ENCODE measurements at regions not wholly inside any gene's neighbourhood (a gene's known extent, or its start where the extent isn't known, plus 50 kb on each side); places are given as distances from the start of the nearest gene placed in this dataset.

DNA sequence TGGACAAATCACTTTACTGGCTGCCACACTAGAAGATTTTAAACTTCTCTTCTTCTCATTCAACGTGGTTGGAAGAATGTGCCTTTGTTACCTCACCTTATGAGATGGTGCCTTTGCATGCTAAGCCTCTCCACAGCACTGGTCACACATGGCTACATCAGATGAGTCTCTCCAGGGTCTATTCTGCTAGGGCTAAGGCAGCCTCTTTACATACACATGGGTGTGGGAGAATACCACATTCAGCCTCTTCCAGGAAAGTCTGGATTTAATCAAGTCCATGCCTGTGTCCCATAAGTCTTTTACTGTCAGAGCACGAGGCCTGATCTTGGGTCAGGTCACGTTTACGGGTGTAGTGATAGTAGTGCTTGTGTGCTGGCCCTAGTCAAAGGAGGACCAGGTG, 701.5 kb downstream of the SORCS3 start:
- no peak overlapping the region for H3K27ac ChIP-seq (ENCODE audit: low read depth, low read length)
- TF ChIP-seq, protein P1, sequence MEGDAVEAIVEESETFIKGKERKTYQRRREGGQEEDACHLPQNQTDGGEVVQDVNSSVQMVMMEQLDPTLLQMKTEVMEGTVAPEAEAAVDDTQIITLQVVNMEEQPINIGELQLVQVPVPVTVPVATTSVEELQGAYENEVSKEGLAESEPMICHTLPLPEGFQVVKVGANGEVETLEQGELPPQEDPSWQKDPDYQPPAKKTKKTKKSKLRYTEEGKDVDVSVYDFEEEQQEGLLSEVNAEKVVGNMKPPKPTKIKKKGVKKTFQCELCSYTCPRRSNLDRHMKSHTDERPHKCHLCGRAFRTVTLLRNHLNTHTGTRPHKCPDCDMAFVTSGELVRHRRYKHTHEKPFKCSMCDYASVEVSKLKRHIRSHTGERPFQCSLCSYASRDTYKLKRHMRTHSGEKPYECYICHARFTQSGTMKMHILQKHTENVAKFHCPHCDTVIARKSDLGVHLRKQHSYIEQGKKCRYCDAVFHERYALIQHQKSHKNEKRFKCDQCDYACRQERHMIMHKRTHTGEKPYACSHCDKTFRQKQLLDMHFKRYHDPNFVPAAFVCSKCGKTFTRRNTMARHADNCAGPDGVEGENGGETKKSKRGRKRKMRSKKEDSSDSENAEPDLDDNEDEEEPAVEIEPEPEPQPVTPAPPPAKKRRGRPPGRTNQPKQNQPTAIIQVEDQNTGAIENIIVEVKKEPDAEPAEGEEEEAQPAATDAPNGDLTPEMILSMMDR (IDR thresholded peaks at IDR 0.05; ENCODE audit: low read depth, low read length, poor library complexity, severe bottlenecking) = no peak
- no peak for TF ChIP-seq EZH2phosphoT487 (IDR thresholded peaks at IDR 0.05; ENCODE audit: borderline replicate concordance, low read length)
- H3K27me3 ChIP-seq (ENCODE audit: control insufficient read depth, low read length) = no peaks in the 10 kb centered on the region
- H3K79me2 ChIP-seq (ENCODE audit: control insufficient read depth, low read length) = no peaks in the 10 kb centered on the region
- no peaks in the 10 kb centered on the region for H3K36me3 ChIP-seq (ENCODE audit: control insufficient read depth, low read length)
- no peak overlapping the region for H3K4me2 ChIP-seq (ENCODE audit: low read length)
- no peaks in the 10 kb centered on the region for H3K9me2 ChIP-seq (replicated peaks; ENCODE audit: control insufficient read depth, low read length)
- no peaks in the 10 kb centered on the region for H4K20me1 ChIP-seq (ENCODE audit: control insufficient read depth, insufficient read depth, low read depth, low read length)
- H3K9me3 ChIP-seq (ENCODE audit: control insufficient read depth, insufficient read depth, low read length) = no peaks in the 10 kb centered on the region
- H3F3A ChIP-seq (ENCODE audit: control insufficient read depth, insufficient read depth) = no peaks in the 10 kb centered on the region
- no peak overlapping the region for H3K4me3 ChIP-seq (ENCODE audit: low read length)
- no peaks in the 10 kb centered on the region for H3K4me1 ChIP-seq (ENCODE audit: control insufficient read depth, low read length)

DNA sequence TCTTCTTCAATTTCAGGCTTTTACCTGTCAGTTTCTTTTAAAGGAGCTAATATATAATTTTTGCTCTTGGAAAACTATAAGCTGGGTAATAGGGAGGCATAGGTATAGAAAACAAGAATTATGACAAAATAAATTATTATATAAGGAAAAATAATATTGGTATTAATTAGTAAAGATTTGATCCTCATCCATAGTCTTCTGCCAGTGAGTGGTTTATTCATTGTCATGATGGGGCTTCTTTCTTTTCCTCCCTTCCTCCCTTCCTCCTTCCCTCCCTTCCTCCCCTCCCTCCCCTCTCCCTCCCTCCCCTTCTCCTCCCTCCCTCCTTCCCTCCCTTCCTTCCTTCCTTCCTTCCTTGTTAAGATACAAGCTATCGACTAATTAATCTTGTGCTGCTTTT, 698.6 kb downstream of the SORCS3 start:
- Histone ChIP-seq H4K20me1 (ENCODE audit: control insufficient read depth, insufficient read depth, low read depth, low read length) (no peaks in the 10 kb centered on the region), H3F3A (ENCODE audit: control insufficient read depth, insufficient read depth) (no peaks in the 10 kb centered on the region), H3K27ac (ENCODE audit: low read depth, low read length) (no peak overlapping the region), H3K4me1 (ENCODE audit: control insufficient read depth, low read length) (no peaks in the 10 kb centered on the region), H3K4me3 (ENCODE audit: low read length) (no peak overlapping the region), H3K9me2 (replicated peaks; ENCODE audit: control insufficient read depth, low read length) (no peaks in the 10 kb centered on the region), H3K27me3 (ENCODE audit: control insufficient read depth, low read length) (no peaks in the 10 kb centered on the region), H3K79me2 (ENCODE audit: control insufficient read depth, low read length) (no peaks in the 10 kb centered on the region), H3K36me3 (ENCODE audit: control insufficient read depth, low read length) (no peaks in the 10 kb centered on the region), H3K4me2 (ENCODE audit: low read length) (no peak overlapping the region), H3K9me3 (ENCODE audit: control insufficient read depth, insufficient read depth, low read length) (no peaks in the 10 kb centered on the region)
- TF ChIP-seq, protein P1 (IDR thresholded peaks at IDR 0.05; ENCODE audit: low read depth, low read length, poor library complexity, severe bottlenecking) = no peak
- no peak for TF ChIP-seq EZH2phosphoT487 (IDR thresholded peaks at IDR 0.05; ENCODE audit: borderline replicate concordance, low read length)

DNA sequence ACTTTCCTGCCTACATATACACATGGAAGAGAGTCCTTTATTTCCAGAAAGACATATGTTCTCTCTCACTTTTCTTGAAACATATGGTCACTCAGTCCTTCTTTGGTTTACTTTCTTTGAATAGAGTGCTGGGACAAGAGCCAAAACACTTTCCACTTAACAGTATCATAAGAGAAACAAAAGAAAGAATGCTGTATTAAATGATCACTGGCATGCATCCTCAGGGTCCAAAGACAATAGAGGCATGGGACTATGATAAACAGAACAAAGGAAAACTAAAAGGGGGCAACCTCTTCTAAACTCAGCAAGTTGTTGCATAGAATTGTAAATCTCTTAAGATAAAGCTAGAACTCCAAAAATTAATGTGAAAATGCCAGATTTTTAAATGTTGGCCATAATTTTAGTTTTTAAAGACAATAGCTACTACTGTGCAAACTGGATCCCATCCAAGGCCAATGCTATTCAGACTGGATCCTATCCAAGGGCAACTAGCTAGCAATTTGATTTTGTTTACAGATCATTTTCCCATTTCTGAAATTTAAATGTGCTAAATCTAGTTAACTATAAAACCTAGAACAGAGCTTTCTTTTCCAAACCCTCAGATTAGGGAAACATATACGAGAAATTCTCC, 687.5 kb downstream of the SORCS3 start:
- Histone ChIP-seq H3K4me3 (ENCODE audit: low read length) (no peak overlapping the region), H3K27me3 (ENCODE audit: control insufficient read depth, low read length) (no peaks in the 10 kb centered on the region), H3K9me3 (ENCODE audit: control insufficient read depth, insufficient read depth, low read length) (no peaks in the 10 kb centered on the region), H3K4me1 (ENCODE audit: control insufficient read depth, low read length) (no peaks in the 10 kb centered on the region), H3K9me2 (replicated peaks; ENCODE audit: control insufficient read depth, low read length) (no peaks in the 10 kb centered on the region), H3F3A (ENCODE audit: control insufficient read depth, insufficient read depth) (no peaks in the 10 kb centered on the region), H3K27ac (ENCODE audit: low read depth, low read length) (no peak overlapping the region), H3K4me2 (ENCODE audit: low read length) (no peak overlapping the region), H3K36me3 (ENCODE audit: control insufficient read depth, low read length) (no peaks in the 10 kb centered on the region), H4K20me1 (ENCODE audit: control insufficient read depth, insufficient read depth, low read depth, low read length) (no peaks in the 10 kb centered on the region), H3K79me2 (ENCODE audit: control insufficient read depth, low read length) (no peaks in the 10 kb centered on the region)
- TF ChIP-seq EZH2phosphoT487 (IDR thresholded peaks at IDR 0.05; ENCODE audit: borderline replicate concordance, low read length) = no peak
- TF ChIP-seq, protein P1 (IDR thresholded peaks at IDR 0.05; ENCODE audit: low read depth, low read length, poor library complexity, severe bottlenecking) = no peak
